Hepatic stellate cell (primary cell): ENCODE measurements at regions not wholly inside any gene's neighbourhood (a gene's known extent, or its start where the extent isn't known, plus 50 kb on each side); places are given as distances from the start of the nearest gene placed in this dataset.
"Not testable (repeated sequence)": the region's sequence is repeated elsewhere in the genome, so short reads cannot be mapped to it uniquely, and the experiment has no call there.

Experiments
- DNase-seq: peaks from one replicate; pipeline ENCODE4 v3.0.0; 2011; ENCODE audit warnings: low spot score

DNA sequence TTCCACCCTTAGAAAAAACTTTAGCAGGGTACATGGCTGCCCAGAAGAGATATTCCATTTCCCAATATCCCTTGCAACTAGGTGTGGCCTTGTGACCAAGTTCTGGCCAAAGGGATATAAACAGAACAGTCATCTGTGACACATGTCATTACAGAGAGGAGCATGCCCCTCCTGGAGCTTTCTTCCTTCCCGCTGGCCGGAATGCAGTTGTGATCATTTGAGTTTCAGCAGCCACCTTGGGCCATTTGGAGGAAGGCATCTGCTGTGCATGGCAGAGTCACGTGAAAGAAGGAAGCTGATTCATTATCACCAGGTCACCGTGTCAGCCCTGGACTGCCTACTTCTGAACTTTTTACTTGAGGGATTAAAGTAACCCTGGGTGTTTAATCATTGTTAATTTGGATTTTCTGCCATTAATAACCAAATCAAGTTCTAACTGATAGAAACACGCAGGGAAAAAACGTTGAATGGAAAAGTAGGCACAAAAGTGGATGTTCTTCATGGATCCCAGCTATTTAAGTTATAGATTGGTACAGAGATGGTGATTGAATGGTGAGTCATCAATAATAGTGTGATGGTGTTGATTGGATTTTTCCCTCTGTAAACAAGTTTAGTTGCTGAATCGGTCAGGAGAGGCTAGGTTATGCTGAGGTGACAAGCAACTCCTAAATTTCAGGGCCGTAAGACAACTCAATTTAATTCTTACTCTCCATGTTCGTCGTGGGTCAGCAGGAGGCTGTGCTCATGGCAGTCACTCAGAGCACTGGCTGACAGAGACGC, 80.7 kb upstream of the CCDC167 start:
- no peak for DNase-seq

DNA sequence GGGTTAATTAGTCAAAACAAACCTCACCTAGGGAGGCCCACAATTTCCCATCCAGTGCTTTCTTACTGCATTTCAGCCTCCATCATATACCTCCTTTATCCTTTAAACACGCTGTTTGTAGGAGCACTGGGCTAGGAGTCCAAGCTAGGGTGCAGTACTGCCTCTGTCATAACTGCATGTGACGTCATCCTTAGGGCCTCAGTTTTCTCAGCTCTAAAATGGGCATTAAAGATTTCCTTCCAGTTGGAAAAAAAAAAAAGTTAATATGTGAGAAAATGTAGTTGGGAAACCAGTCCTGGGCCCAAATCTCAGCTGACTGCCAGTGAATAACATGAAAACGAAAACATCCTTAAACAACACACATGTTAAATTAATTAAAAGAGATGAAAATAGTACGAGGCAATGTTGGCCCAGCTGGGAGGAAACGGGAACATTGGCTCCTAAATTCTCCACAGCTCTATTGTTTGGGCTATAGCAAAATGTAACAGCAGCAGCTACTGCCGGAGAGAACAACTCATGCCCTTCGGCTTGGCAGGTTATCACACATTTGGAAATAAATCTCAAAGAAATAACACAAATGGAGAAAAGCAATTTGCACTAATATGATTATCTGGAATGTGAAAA, 79.9 kb upstream of the CCDC167 start:
- no peak for DNase-seq

DNA sequence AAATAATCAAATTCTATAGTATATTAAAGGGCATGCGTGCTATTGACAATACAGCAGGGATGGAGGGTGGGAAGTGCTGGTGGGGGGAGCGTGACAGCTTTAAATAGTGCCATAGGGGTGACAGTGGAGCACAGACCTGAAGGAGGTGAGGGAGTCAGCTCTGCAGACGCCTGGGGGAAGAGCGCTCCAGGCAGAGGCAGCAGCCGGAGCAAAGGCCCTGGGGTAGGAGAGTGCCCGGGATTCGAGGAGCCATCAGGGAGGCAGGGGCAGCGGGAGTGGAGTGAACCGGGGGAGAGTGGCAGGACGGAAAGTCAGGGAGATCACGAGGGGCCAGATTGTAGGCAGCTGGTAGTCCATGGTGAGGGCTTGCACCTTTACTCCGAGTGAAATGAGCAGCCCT, 78.4 kb upstream of the CCDC167 start:
- DNase-seq: no peak

DNA sequence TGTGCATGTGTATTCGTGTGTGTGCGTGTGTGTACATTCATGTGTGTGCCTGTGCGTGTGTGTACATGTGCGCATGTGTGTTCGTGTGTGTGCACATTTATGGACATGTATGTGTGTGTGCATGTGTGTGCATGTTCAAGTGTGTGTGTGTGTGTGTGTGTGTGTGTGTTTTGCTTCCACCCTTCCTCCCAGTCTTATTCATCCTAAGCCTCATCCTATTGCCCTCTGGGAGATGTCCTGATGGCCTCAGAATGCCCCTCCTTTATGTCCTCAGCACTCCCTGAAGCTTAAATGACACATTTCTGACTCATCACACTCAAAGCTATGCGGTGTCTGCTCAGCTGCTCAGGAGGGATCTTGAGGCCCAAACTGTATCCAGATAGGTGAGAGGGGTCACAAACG, 76.6 kb upstream of the CCDC167 start:
- peak; percentile 90 for DNase-seq

DNA sequence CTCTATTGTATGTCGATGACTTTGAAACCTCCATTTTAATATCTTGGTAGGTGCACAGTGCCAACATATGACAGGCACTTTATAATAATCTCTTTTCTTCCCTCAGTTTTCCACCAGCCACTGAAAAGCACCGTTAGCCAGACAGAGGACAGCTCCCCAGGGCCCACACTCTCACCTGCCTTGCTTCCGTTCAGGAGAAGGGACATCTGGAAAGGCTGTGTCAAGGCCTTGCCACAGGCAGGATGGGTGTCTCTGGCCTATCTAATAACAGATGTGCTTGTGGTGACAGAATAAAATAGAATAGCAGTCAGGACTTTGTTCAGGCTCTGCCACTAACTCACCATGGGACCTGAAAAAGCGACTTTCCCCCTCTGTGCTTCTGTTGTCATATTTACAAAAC, 75.5 kb upstream of the CCDC167 start:
- DNase-seq: no peak

DNA sequence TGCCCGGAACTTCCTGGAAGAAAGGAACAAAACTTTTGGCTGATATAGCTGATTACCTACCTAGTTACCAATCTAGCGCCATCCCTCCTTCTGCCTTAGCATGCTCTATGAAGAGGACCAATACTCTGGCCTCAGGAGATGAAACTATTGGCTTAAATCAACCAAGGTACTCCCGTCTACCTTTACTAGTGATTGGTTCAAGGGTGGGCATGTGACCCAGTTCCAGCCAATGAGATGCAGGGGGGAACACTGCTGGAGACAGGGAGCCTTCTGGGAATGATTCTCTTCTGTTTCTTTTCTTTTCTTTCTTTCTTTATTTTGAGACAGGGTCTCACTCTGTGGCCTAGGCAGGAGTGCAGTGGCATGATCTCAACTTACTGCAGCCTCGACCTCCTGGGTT, 72.6 kb upstream of the CCDC167 start:
- DNase-seq: no peak

DNA sequence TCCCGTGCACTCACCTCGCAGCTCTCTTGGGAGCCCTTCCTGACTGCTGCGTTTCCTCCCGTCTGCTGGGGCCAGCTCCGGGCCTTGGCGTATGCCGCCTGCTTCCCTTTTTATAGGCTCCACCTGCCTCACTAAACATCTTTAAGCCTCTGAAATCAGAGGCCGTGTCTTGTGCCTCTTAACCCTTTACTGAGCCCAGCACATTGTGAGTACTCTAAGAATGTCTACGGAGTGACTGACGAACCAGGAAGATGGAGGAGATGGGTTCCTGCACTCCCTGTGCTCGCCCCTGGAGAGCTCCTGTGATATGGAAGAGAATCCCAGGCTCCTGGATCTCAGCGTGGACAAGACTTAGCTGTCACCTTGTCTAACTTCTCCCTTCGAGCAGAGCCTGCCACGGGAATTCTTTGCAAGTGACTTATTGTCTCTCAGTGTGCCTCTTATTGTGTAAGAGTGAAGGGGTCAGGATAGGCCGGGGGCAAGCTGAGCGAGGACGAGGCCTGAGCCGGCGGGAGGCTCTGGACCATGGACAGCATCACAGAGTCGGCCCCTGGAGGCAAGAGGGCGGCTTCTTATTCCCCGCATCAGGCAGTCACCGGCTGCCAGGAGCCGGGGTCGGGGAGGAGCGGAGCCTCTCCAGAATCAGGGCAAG, 70.9 kb upstream of the CCDC167 start:
- DNase-seq: no peak

DNA sequence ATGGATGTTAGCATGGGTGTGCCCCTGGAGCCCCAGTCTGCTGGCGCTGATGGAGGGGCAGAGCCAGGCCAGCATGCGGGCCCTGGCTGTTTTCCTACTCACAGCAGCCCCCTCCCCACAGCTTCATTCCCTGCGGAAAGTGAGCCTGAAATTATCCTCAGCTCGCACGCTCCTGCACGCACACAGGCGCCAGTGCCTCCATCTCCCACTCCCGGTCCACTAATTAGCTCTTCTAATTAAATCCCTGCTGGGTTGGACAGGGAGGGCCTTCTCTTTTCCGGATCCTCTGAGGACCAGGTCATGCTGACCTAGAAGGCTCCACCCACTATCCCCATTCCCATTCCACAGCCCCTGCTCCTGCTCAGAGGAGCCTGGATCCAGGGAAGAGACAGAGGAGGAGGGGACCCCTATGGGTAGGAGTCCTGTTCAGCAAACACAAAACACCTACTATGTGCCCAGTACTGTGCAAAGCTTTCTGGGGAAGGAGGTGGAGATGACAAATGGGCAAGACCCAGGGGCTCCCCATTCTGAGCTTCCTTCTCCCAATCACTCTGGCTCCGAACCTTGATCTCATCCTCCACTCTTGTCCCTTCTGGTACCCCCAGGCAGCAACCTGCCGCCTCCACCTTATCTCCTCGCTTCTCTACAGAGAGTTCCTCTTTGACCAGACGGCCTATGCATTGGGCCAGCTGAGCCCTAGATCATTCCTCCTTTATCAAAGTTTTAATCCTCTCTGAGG, 70.2 kb upstream of the CCDC167 start:
- DNase-seq: no peak

DNA sequence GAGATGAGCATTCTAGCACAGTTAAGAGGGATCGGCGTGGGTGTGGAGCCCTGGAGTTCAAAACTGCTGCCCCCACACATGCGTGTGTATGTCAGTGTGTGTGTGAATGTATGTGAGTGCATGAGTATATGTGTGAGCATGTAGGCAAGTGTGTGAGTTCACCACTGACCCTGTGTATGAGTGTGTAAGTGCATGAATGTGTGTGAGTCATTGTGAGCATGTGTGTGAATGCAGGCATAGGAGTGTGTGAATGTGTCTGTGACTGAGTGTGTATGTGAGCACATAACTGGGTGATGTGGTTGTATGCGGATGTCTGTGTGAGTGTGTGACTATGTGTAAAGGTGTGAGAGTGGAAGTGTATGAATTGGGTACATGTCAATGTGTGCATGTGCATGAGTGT, 69.6 kb upstream of the CCDC167 start:
- DNase-seq: no peak

DNA sequence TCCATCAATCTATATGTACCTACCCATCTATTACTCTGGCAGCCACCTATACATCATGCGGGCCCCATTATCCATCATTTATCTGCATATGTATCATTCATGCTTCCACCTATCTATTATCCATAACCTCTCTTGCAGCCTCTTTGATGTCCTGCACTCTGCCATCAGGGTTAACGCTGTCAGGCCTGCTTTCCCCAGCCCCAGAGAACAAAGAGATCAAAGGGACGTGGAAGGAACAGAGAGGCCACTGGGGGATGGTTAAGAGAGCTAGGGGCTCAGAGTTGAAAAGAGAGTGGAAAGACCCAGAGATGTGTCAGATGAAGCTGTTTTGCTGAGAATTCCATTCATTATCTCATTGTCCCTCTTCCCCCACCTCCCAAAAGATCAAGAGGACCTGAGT, 67.3 kb upstream of the CCDC167 start:
- no peak for DNase-seq

DNA sequence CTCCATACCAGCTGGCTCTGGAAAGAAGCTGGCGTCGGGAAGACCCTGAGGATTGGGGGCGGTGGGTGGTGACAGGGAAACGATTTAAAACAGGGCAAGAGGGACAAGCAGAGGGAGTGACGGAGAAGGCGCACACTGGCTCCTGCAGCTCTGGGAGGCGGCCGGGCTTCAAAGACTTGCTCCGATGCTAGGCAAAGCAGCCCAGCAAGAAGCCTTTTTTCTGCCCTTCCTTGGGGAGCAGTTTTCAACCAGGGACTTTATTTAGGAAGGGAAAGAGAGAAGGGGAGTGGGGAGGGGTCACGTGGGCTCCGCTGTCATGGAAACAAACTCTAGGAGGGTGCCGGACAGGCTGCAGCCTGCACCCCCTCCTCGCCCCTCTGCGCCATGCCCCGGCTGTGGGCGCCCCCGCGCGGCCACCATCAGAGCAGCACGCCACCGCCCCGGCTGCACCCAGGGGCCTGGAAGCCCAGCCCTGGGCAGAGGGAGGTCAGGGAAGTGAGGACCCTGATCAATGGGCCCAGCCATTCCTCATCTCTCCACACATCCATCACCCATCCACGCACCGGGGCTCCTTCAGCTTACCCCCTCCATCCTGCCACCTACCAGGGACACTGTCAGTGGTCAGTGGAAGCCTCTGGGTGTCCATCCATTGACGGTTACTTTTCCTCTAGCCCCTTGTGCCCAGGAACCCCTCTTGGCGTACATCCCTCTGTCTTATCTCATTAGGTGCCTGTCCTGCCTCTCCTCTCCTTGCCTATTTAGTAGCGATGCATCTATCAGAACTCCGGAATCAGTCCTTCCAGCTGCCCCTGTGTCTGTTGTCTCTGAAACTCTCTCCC, 66.6 kb upstream of the CCDC167 start:
- peak; percentile 79 for DNase-seq

DNA sequence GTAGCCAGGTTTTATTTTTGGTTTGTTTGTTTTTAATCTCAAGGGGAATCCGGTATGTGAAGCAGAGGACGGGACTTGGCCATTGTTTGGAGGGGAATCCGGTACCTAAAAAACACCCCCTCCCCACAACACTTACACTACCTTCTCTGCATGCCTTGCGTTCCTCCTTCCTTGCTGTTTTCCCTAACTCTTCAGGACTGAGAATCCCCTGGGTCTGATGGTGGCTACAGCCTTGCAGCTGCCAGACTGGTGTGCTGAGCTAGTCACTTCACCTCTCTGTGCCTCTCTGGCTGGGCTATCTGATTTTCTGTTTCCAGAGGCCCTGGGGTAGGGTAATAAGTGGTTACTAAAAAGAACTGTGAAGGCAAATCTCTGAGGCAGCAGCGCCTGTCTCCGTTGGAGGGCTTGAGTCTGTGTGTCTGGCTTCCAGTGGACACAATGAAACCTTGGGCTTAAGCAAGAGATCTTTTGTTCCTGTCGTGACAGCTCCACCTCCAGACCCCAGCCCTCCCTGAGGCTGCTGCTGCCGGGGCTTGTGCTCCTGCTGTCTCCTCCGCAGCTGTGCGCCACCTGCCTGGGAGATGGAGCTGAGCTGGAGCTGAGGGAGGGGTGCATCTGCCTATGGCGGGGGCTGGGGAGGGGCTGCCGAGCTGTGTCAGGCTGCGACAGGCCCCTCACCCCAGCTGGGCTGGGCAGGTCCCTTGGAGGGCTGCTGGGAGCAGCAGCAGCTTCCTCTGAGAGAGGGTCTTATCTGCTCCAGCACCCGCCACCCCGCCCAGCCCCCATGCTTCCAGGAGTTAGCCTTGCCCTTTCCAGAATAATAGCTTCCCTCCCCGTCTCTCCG, 65.8 kb upstream of the CCDC167 start:
- DNase-seq: no peak

DNA sequence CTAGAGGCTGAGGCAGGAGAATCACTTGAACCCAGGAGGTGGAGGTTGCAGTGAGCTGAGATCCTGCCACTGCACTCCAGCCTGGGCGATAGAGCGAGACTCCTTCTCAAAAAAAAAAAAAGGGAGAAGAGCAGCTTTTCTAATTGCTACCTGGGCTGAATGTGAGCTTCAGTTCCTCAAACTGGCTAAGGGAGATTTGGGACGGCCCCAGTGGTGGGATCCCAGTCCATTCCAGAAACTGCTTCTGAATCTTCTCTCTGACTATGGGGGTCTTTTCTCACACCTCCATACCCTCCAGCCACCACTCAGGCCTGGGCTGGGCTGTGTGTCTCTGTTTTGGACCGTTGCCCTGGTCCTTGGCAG, 63.2 kb upstream of the CCDC167 start:
- DNase-seq: not testable (repeated sequence)

DNA sequence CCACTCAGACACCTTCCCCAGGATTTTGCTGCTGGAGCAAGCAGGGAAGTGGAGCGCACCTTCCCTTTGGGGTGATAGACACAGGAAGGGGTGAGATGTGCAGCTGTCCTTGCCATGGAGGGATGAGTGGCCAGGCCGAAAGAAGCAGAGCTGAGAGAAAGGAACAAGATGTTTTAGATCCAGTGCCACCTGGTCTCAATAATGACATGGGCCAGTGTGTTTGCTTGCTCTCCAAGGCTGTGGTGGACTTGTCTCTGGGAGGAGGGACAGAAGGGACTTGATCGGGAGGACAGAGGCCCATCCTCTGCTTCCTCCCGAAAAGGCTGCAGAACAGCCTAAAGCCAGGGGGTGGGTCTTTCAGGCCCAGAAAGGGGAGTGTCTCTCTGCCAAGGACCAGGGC, 61.7 kb upstream of the CCDC167 start:
- DNase-seq: no peak

DNA sequence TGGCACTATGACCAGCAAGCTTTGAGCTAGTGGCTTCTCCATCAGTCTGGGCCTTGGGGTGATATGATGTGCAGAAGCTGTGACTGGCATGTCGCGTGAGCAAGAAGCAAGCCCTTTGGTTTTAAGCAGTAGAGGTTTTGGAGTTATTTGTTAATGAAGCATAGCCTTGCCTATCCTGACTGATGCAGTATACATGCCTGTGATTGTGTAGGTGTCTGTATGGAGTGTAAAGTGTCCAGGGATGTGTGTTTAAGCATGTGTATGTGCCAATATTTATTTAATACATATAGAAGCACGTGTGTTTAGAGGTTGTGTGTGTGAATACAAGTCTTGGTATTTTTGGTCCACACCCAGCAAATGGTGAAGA, 61.0 kb upstream of the CCDC167 start:
- DNase-seq: no peak

DNA sequence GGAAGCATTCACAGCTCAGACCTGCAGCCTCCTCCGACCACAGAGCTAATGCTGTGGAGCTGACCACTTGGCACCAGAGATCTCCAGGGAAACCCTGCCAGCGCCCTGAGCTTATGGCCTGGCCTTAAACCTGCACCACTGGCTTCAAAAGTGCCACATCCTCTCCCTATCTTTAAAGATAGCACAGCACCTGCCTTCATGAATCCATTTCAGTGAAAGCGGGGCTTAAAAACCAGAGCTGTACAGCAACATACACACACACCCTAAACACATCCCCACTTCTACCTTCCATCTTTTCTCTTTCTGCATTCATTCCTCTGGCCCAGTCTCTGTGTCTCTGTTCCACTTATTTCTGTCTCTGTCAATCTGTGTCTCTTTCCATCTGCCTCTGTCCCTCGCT, 59.8 kb upstream of the CCDC167 start:
- no peak for DNase-seq

DNA sequence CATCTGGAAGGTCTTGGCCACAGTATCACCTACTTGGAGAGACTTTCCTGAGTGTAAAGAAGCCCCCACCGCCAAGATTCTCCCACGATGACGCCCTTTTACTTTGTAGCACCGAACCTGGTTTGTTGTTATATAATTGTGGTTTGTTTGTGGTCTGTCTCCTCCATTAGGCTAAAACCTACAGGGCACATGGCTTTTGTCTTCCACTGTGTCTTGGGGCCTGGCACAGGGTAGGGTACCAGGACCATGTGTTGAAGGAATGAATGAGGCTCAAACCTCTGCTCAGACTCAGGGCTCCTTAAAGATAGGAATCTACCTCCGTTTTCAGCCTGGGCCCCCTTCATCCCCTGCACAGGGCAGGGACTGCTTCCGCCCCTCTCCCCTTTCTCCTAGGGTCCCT, 59.4 kb upstream of the CCDC167 start:
- DNase-seq: no peak

DNA sequence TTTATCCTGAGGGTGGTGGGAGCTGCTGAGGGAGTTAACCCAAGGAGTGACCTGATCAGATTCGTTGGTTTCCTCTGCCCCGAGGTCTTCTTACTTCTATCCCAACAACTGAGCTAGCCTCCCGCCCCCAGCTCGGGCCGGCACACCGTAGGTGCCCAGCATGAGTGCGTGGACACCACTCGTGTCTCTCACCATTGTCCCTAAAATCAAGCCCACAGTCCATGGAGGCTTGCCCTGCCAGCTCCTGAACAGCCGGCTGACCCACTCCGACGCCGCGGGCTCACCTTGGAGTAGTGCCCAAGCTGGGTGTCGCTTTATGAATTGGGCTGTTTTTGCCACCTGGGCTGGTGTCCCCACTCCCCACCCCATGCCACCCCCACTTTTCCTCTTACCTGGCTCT, 59.0 kb upstream of the CCDC167 start:
- DNase-seq: no peak

DNA sequence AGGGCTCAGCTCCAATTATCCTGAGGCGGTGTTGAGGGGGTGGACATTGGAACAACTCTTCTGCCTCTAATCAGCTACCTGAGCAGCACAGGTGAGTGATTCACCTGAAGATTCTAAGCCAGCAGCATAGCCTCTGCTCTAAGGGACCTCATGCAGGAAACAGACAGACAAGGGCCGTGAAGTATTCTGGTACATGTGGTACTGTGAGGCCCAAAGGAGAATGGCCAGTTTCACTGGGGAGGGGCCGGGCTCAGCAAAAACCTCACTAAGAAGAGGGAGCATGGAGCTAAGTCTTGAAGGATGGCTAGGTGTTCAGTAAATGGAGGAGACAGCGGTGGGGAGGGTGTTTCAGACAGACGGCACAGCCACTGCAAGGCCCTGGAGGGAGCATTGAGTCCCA, 58.5 kb upstream of the CCDC167 start:
- DNase-seq: no peak

DNA sequence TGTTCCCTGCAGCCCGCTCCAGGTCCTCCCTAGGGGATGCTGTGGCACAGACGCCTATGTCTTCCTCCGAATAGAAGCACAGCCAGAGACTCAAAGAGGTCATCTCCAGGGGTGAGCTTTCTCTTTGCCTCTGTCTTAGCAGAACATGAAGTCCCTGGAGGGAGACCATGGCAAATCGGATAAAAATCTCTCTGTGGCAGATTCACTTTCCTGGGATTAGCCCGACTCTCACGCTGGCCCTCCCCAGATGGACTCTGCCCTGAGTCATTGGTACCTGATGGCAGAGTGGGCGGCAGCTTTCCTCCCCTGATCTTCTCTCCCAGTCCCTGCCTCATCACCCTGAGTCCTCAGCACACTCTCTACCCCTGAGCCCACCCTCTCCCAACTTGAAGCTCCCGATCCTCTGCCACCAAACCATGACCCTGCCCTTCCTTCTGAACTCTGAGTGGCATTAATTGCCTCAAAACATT, 58.0 kb upstream of the CCDC167 start:
- DNase-seq: no peak
